OCI-LY7 (cell line): ENCODE measurements at regions not wholly inside any gene's neighbourhood (a gene's known extent, or its start where the extent isn't known, plus 50 kb on each side); places are given as distances from the start of the nearest gene placed in this dataset.

ENCODE experiments used
- BruUV-seq: library from RNA; stranded (reverse); fragments of 400-500 nt; replicated peaks from 2 replicates; lab custom pipeline; 2021; lab: Mats Ljungman, UMichigan
- CTCF ChIA-PET: fragments of 300-600 bp; sonication (Branson Sonifier 250); formaldehyde crosslinking; loops from one replicate; lab custom pipeline; 2022; ENCODE audit warnings: antibody characterized with exemption; ENCODE audit not compliant: unreplicated experiment; lab: Charles Lee
- POLR2A ChIA-PET: fragments of 300-600 bp; sonication (Branson Sonifier 250); formaldehyde crosslinking; loops from one replicate; lab custom pipeline; 2022; ENCODE audit warnings: antibody characterized with exemption; lab: Charles Lee
- DNase-seq: peaks from one replicate; pipeline ENCODE4 v3.0.0-alpha.2; 2015; ENCODE audit warnings: low spot score
- H2AFZ ChIP-seq: fragments of 200-600 bp; sonication (generic), shearing (Covaris generic); 2 replicates; pipeline ENCODE4 v1.6.1; 2014; ENCODE audit warnings: mild to moderate bottlenecking, antibody characterized with exemption, low read length, moderate library complexity
- H3K27ac ChIP-seq: fragments of 200-600 bp; sonication (generic); 2 replicates; pipeline ENCODE4 v1.5.1; 2014; ENCODE audit warnings: mixed run types, low read depth, mild to moderate bottlenecking, moderate library complexity, low read length, inconsistent platforms; ENCODE audit not compliant: poor library complexity, severe bottlenecking
- H3K36me3 ChIP-seq: fragments of 200-600 bp; sonication (generic); 2 replicates; pipeline ENCODE4 v1.6.1; 2014; ENCODE audit warnings: mild to moderate bottlenecking, antibody characterized with exemption, low read length, moderate library complexity, mixed read lengths; ENCODE audit not compliant: insufficient read depth
- H3K4me1 ChIP-seq: fragments of 200-600 bp; sonication (generic); 2 replicates; pipeline ENCODE4 v1.5.1; 2014; ENCODE audit warnings: mild to moderate bottlenecking, low read length; ENCODE audit not compliant: insufficient read depth, poor library complexity, severe bottlenecking
- H3K4me2 ChIP-seq: fragments of 200-600 bp; sonication (generic); 2 replicates; pipeline ENCODE4 v1.6.1; 2014; ENCODE audit warnings: mild to moderate bottlenecking, low read length
- H3K4me3 ChIP-seq: fragments of 200-600 bp; sonication (generic); 2 replicates; pipeline ENCODE4 v1.5.1; 2014; ENCODE audit warnings: mild to moderate bottlenecking, low read depth, low read length; ENCODE audit not compliant: poor library complexity, severe bottlenecking
- H3K79me2 ChIP-seq: fragments of 200-600 bp; sonication (generic); 2 replicates; pipeline ENCODE4 v1.6.1; 2016; ENCODE audit warnings: low read depth, mild to moderate bottlenecking, low read length, moderate library complexity, mixed read lengths; ENCODE audit not compliant: insufficient read depth
- H3K9me2 ChIP-seq: fragments of 200-600 bp; sonication (generic); 2 replicates; pipeline ENCODE4 v1.6.1; 2016; ENCODE audit warnings: mild to moderate bottlenecking, low read length, mixed read lengths; ENCODE audit not compliant: insufficient read depth
- H3K9me3 ChIP-seq: fragments of 200-600 bp; sonication (generic); 2 replicates; pipeline ENCODE4 v1.6.1; 2014; ENCODE audit warnings: mild to moderate bottlenecking, mixed run types, low read length, mixed read lengths
- H4K20me1 ChIP-seq: fragments of 200-600 bp; sonication (generic); 2 replicates; pipeline ENCODE4 v1.6.1; 2014; ENCODE audit warnings: mild to moderate bottlenecking, antibody characterized with exemption, low read length, moderate library complexity, mixed read lengths; ENCODE audit not compliant: insufficient read depth
- CTCF ChIP-seq: fragments of 200-600 bp; sonication (generic); conservative IDR thresholded peaks from 2 replicates; pipeline ENCODE4 v1.5.1; 2014; ENCODE audit warnings: mild to moderate bottlenecking, antibody characterized with exemption, low read length, moderate library complexity, mixed read lengths
- EZH2phosphoT487 ChIP-seq: fragments of 200-600 bp; sonication (generic); IDR thresholded peaks from 2 replicates; pipeline ENCODE4 v1.6.1; 2018; ENCODE audit warnings: low read depth, borderline replicate concordance, mild to moderate bottlenecking, mixed run types, antibody characterized with exemption, low read length, moderate library complexity, mixed read lengths
- intact Hi-C: fragments of 100-400 bp; cut with micrococcal nuclease; formaldehyde crosslinking; loops from one replicate; pipeline ENCODE4 v1.10.0; 2022; ENCODE audit not compliant: unreplicated experiment

- no peak overlapping the region for H2AFZ ChIP-seq
- H3K36me3 ChIP-seq, result no peaks in the 10 kb centered on the region
- no peaks in the 10 kb centered on the region for H3K79me2 ChIP-seq
- DNase-seq, result no peak
- no peak for TF ChIP-seq EZH2phosphoT487
- TF ChIP-seq CTCF, result no peak
- no peak overlapping the region for H3K27ac ChIP-seq
- ChIA-PET CTCF (no interaction called here), POLR2A (interaction anchor here (1.0 to 1.3 kb wide), 2 partner anchors 13 to 17 kb away, joined by 3 read pairs; no protein-coding TSS in a partner anchor)
- peaks cover 26% of the 10 kb centered on the region; the same call in 1 of the 2 replicates for H3K9me3 ChIP-seq
- peaks cover 7% of the 10 kb centered on the region for H3K4me1 ChIP-seq
- H3K9me2 ChIP-seq, result no peaks in the 10 kb centered on the region
- no TSS peak for BruUV-seq
- H3K4me3 ChIP-seq, result no peak overlapping the region
- intact Hi-C loops, result no loop called here
- no peak overlapping the region for H3K4me2 ChIP-seq
- no peaks in the 10 kb centered on the region for H4K20me1 ChIP-seq
Observed at GRCh38 chr10:10207538-10207937, 810.1 kb upstream of the CELF2 start.

- POLR2A ChIA-PET, result interaction anchor here (2.0 kb wide), 1 partner anchor 9 kb away, joined by 8 read pairs; no protein-coding TSS in a partner anchor
- H3K4me2 ChIP-seq, result no peak overlapping the region
- TF ChIP-seq EZH2phosphoT487, result no peak
- no peak for TF ChIP-seq CTCF
- H3K9me2 ChIP-seq, result no peaks in the 10 kb centered on the region
- intact Hi-C loops, result loop anchor here (2.0 kb wide), 1 partner anchor 163 kb away; no protein-coding TSS in a partner anchor
- no peak overlapping the region for H2AFZ ChIP-seq
- peaks cover 9% of the 10 kb centered on the region for H3K4me1 ChIP-seq
- H3K27ac ChIP-seq, result no peak overlapping the region
- no peaks in the 10 kb centered on the region for H3K79me2 ChIP-seq
- H3K9me3 ChIP-seq, result peaks cover 22% of the 10 kb centered on the region; the same call in 1 of the 2 replicates
- CTCF ChIA-PET, result no interaction called here
- DNase-seq, result no peak
- no peaks in the 10 kb centered on the region for H4K20me1 ChIP-seq
- H3K4me3 ChIP-seq, result no peak overlapping the region
- BruUV-seq, result no TSS peak
- H3K36me3 ChIP-seq, result no peaks in the 10 kb centered on the region
Observed at GRCh38 chr10:10208196-10208595, 809.5 kb upstream of the CELF2 start.

- Histone ChIP-seq H4K20me1 (no peaks in the 10 kb centered on the region), H3K4me3 (no peak overlapping the region), H3K4me2 (no peak overlapping the region), H3K4me1 (peaks cover 14% of the 10 kb centered on the region), H3K9me3 (peaks cover 13% of the 10 kb centered on the region; the same call in 1 of the 2 replicates), H3K9me2 (no peaks in the 10 kb centered on the region), H3K79me2 (no peaks in the 10 kb centered on the region), H3K36me3 (no peaks in the 10 kb centered on the region), H3K27ac (no peak overlapping the region), H2AFZ (no peak overlapping the region)
- TF ChIP-seq CTCF, result no peak
- DNase-seq, result peak; percentile 53
- no TSS peak for BruUV-seq
- POLR2A ChIA-PET, result interaction anchor here (0.6 to 2.0 kb wide), 3 partner anchors 10 to 715 kb away, joined by 3 to 8 read pairs (median 7); no protein-coding TSS in a partner anchor
- CTCF ChIA-PET, result no interaction called here
- intact Hi-C loops, result loop anchor here (2.0 kb wide), 1 partner anchor 164 kb away; no protein-coding TSS in a partner anchor
Observed at GRCh38 chr10:10209167-10209566, 808.5 kb upstream of the CELF2 start.
